ENCODE measurements at regions not wholly inside any gene's neighbourhood (a gene's known extent, or its start where the extent isn't known, plus 50 kb on each side); places are given as distances from the start of the nearest gene placed in this dataset.
"Not testable (repeated sequence)": the region's sequence is repeated elsewhere in the genome, so short reads cannot be mapped to it uniquely, and the experiment has no call there.

GRCh38 chr6:167735084-167735950 lies 91.4 kb upstream of the AFDN start:
- no peak for DNase-seq (ENCODE audit: low read depth)

- no peak for DNase-seq (ENCODE audit: low read depth)
Observed at GRCh38 chr6:167735951-167736288, 90.8 kb upstream of the AFDN start.

- no peak for DNase-seq (ENCODE audit: low read depth)
Observed at GRCh38 chr6:167736486-167737204, 90.1 kb upstream of the AFDN start.

- DNase-seq (ENCODE audit: low read depth) = no peak
Observed at GRCh38 chr6:167737205-167737830, 89.4 kb upstream of the AFDN start.

GRCh38 chr6:167738386-167738785 lies 88.3 kb upstream of the AFDN start:
- no peak for DNase-seq (ENCODE audit: low read depth)

GRCh38 chr6:167739721-167740475 lies 86.8 kb upstream of the AFDN start:
- DNase-seq (ENCODE audit: low read depth) = no peak

- DNase-seq (ENCODE audit: low read depth) = no peak
Observed at GRCh38 chr6:167742719-167743303, 83.9 kb upstream of the AFDN start.

GRCh38 chr6:167744681-167745669 lies 81.7 kb upstream of the AFDN start:
- DNase-seq (ENCODE audit: low read depth) = no peak

GRCh38 chr6:167745670-167746389 lies 80.9 kb upstream of the AFDN start:
- DNase-seq (ENCODE audit: low read depth) = no peak

- no peak for DNase-seq (ENCODE audit: low read depth)
Observed at GRCh38 chr6:167746390-167746907, 80.3 kb upstream of the AFDN start.

GRCh38 chr6:167746975-167747374 lies 79.7 kb upstream of the AFDN start:
- no peak for DNase-seq (ENCODE audit: low read depth)

GRCh38 chr6:167747645-167748044 lies 79.1 kb upstream of the AFDN start:
- DNase-seq (ENCODE audit: low read depth) = no peak

- no peak for DNase-seq (ENCODE audit: low read depth)
Observed at GRCh38 chr6:167748046-167748445, 78.7 kb upstream of the AFDN start.

- no peak for DNase-seq (ENCODE audit: low read depth)
Observed at GRCh38 chr6:167748458-167749379, 78.0 kb upstream of the AFDN start.

GRCh38 chr6:167750956-167751358 lies 75.8 kb upstream of the AFDN start:
- DNase-seq (ENCODE audit: low read depth) = no peak

GRCh38 chr6:167751579-167752115 lies 75.1 kb upstream of the AFDN start:
- DNase-seq (ENCODE audit: low read depth) = no peak

- DNase-seq (ENCODE audit: low read depth) = not testable (repeated sequence)
Observed at GRCh38 chr6:167753281-167753680, 73.4 kb upstream of the AFDN start.

- no peak for DNase-seq (ENCODE audit: low read depth)
Observed at GRCh38 chr6:167754691-167755090, 72.0 kb upstream of the AFDN start.

All from stromal cell of bone marrow (primary cell).